ENCODE measurements at regions not wholly inside any gene's neighbourhood (a gene's known extent, or its start where the extent isn't known, plus 50 kb on each side); places are given as distances from the start of the nearest gene placed in this dataset.

DNA sequence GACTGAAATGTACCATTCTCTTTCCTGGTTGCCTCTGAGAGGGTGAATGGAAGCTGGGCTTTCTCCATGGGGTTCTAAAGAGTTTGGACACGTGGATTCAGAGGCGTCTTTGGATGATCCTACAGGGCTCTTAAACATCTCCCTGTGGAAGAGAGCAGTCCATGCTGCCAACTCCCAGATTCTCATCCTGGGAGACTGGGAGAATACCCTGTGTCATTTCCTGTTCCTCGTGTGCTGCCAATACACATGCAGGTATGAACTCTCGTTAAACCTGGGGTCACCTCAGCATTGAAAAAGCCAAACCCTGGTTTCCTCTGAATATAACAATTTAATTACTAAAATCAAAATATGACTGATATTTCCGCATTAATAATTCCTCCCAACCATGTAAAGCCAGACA is 73.3 kb upstream of the NT5C1B start (continued):
- no peak for TF ChIP-seq ZNF121 (CRISPR knock-in tag; conservative IDR thresholded peaks at IDR 0.05)

GRCh38 chr2:18659915-18660314 is 70.5 kb upstream of the NT5C1B start:
- in situ Hi-C loops (cut with MboI) (no loop called here), intact Hi-C loops (cut with micrococcal nuclease) (no loop called here)
- H3K4me2 ChIP-seq (ENCODE audit: insufficient read depth, low read length): no peak overlapping the region
- ChIA-PET CTCF (ENCODE audit: low intra/inter-chr PET ratio) (no interaction called here), POLR2A (no interaction called here)
- no peak for FAIRE-seq
- no peak overlapping the region for H3K4me3 ChIP-seq
- no peaks in the 10 kb centered on the region for H3K36me3 ChIP-seq (ENCODE audit: control insufficient read depth, insufficient read depth, low read length)
- no peaks in the 10 kb centered on the region for H3K9me1 ChIP-seq (ENCODE audit: control insufficient read depth, insufficient read depth, low read length)
- H2AFZ ChIP-seq (ENCODE audit: low read depth, low read length): no peak overlapping the region
- no TSS peak for BruUV-seq (replicated peaks)
- H3K79me2 ChIP-seq (ENCODE audit: control insufficient read depth, insufficient read depth, low read length): no peaks in the 10 kb centered on the region
- H3K9ac ChIP-seq (ENCODE audit: insufficient read depth in 1 of 2, low read depth in 2 of 2, low read length in 2 of 2): no peak overlapping the region
- H4K20me1 ChIP-seq (replicated peaks; ENCODE audit: control insufficient read depth, insufficient read depth, low read length): no peaks in the 10 kb centered on the region
- ATAC-seq: no peak
- no peak for DNase-seq (ENCODE audit: extremely low read depth in 1 of 4, low spot score in 3 of 4)
- no peak for TF ChIP-seq TGIF2 (CRISPR knock-in tag; IDR thresholded peaks at IDR 0.05)
- TF ChIP-seq CXXC5 (CRISPR knock-in tag; IDR thresholded peaks at IDR 0.05): no peak
- 0% methylated on average over 1 of the region's 1 CpG for WGBS (ENCODE audit: insufficient coverage, low coverage, missing lambda C conversion rate)
- H3K27me3 ChIP-seq (ENCODE audit: control insufficient read depth in 2 of 2, insufficient read depth in 2 of 2, low read length in 2 of 2): no peaks in the 10 kb centered on the region
- no peak overlapping the region for H3K27ac ChIP-seq (ENCODE audit: extremely low read depth, low read depth, low read length)
- no peaks in the 10 kb centered on the region for H3K4me1 ChIP-seq (replicated peaks in 1 of 2; ENCODE audit: control insufficient read depth in 2 of 2, insufficient read depth in 2 of 2, low read length in 2 of 2)
- H3K9me3 ChIP-seq (replicated peaks; ENCODE audit: control insufficient read depth, insufficient read depth, low read depth, low read length): no peaks in the 10 kb centered on the region

DNA sequence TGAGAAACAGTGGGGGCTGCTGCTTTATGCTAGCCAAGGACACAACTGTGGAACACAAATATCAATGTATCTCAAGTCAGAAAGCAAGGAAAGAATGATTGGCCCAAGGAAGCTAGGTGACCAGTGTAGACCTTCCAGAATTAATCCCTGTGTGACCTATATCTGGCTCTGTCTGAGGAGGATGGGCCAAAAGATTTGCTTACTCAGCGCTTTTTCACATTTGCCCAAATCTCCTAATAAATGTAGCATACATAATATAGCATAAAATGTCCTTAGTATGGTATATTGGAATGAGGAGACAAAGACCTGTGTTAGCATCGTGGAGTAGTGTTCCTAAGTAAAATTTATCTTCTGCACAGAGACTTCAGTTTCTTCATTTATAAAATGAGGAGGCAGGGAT is 66.7 kb upstream of the NT5C1B start:
- WGBS (ENCODE audit: insufficient coverage, low coverage, missing lambda C conversion rate): 0% methylated on average over 2 of the region's 2 CpGs
- TF ChIP-seq FOXA3 (CRISPR knock-in tag; conservative IDR thresholded peaks at IDR 0.05 in 1 of 2, IDR thresholded peaks at IDR 0.05 in 1 of 2): no peak
- TF ChIP-seq MAFK (IDR thresholded peaks at IDR 0.05; ENCODE audit: low read length): peak; percentile 96
- TF ChIP-seq ZNF696 (CRISPR knock-in tag; conservative IDR thresholded peaks at IDR 0.05): no peak
- TF ChIP-seq HIVEP1 (CRISPR knock-in tag; IDR thresholded peaks at IDR 0.05): no peak
- no peak for TF ChIP-seq MYC (IDR thresholded peaks at IDR 0.05; ENCODE audit: low read depth, low read length)
- TF ChIP-seq MYC (CRISPR knock-in tag; IDR thresholded peaks at IDR 0.05; ENCODE audit: borderline replicate concordance, low read depth): no peak
- TF ChIP-seq ILF3 (IDR thresholded peaks at IDR 0.05; ENCODE audit: borderline replicate concordance): no peak
- no peak for TF ChIP-seq ZBTB9 (CRISPR knock-in tag; IDR thresholded peaks at IDR 0.05)
- peak; percentile 83 for TF ChIP-seq MAFG (tag; conservative IDR thresholded peaks at IDR 0.05)
- TF ChIP-seq ZNF316 (IDR thresholded peaks at IDR 0.05): peak; percentile 80
- TF ChIP-seq TEAD1 (CRISPR knock-in tag; IDR thresholded peaks at IDR 0.05): no peak
- peak; percentile 69 for TF ChIP-seq C11orf30 (IDR thresholded peaks at IDR 0.05; ENCODE audit: low read depth)
- TF ChIP-seq TSC22D4 (tag; IDR thresholded peaks at IDR 0.05): no peak
- no peak for TF ChIP-seq GTF2E2 (tag; IDR thresholded peaks at IDR 0.05)
- no peak for TF ChIP-seq PHF20 (IDR thresholded peaks at IDR 0.05; ENCODE audit: partially characterized antibody)

More for the DNA sequence above, 66.7 kb upstream of the NT5C1B start:
- H3K9me3 ChIP-seq (replicated peaks; ENCODE audit: control insufficient read depth, insufficient read depth, low read depth, low read length): no peaks in the 10 kb centered on the region
- H4K20me1 ChIP-seq (replicated peaks; ENCODE audit: control insufficient read depth, insufficient read depth, low read length): no peaks in the 10 kb centered on the region
- no peak overlapping the region for H3K9ac ChIP-seq (ENCODE audit: insufficient read depth in 1 of 2, low read depth in 2 of 2, low read length in 2 of 2)
- H3K4me2 ChIP-seq (ENCODE audit: insufficient read depth, low read length): no peak overlapping the region
- ChIA-PET POLR2A (no interaction called here), CTCF (ENCODE audit: low intra/inter-chr PET ratio) (no interaction called here)
- intact Hi-C loops (cut with micrococcal nuclease): no loop called here
- H3K79me2 ChIP-seq (ENCODE audit: control insufficient read depth, insufficient read depth, low read length): no peaks in the 10 kb centered on the region
- DNase-seq (ENCODE audit: extremely low read depth in 1 of 4, low spot score in 3 of 4) (no peak), ATAC-seq (no peak), FAIRE-seq (no peak)
- H3K27ac ChIP-seq (ENCODE audit: extremely low read depth, low read depth, low read length): no peak overlapping the region
- H3K4me3 ChIP-seq: no peak overlapping the region
- in situ Hi-C loops (cut with MboI): no loop called here
- no peak overlapping the region for H2AFZ ChIP-seq (ENCODE audit: low read depth, low read length)
- no TSS peak for BruUV-seq (replicated peaks)
- no peaks in the 10 kb centered on the region for H3K9me1 ChIP-seq (ENCODE audit: control insufficient read depth, insufficient read depth, low read length)
- H3K36me3 ChIP-seq (ENCODE audit: control insufficient read depth, insufficient read depth, low read length): no peaks in the 10 kb centered on the region
- H3K4me1 ChIP-seq (replicated peaks in 1 of 2; ENCODE audit: control insufficient read depth in 2 of 2, insufficient read depth in 2 of 2, low read length in 2 of 2): no peaks in the 10 kb centered on the region
- no peaks in the 10 kb centered on the region for H3K27me3 ChIP-seq (ENCODE audit: control insufficient read depth in 2 of 2, insufficient read depth in 2 of 2, low read length in 2 of 2)
